Lung (tissue), 11 donors: ENCODE measurements at regions not wholly inside any gene's neighbourhood (a gene's known extent, or its start where the extent isn't known, plus 50 kb on each side); places are given as distances from the start of the nearest gene placed in this dataset.

Experiments used
- ATAC-seq: fragments of 200-7000 bp; cut with Tn5 transposase; one replicate; pipeline ENCODE4 v1.9.1; 2020; ENCODE audit warnings: moderate number of reproducible peaks; ENCODE audit not compliant: insufficient read depth, low FRiP score
- DNase-seq, 3 donors: peaks; one replicate each; pipeline ENCODE4 v3.0.0-alpha.2; 2013 to 2017
- H3K27ac ChIP-seq, 2 donors: one replicate each; pipeline ENCODE4 v1.5.1; 2013; ENCODE audit warnings: mild to moderate bottlenecking in 2 of 2, moderate library complexity in 2 of 2, control low read depth in 1 of 2, inconsistent platforms in 1 of 2, low read depth in 1 of 2, low read length in 1 of 2
- H3K27me3 ChIP-seq, 3 donors: one replicate each; pipeline ENCODE4 v1.5.1; 2013; ENCODE audit warnings: low read length in 2 of 3; ENCODE audit not compliant: control insufficient read depth in 3 of 3, insufficient read depth in 3 of 3
- H3K36me3 ChIP-seq, 4 donors: one replicate each; pipeline ENCODE4 v1.5.1; 2013; ENCODE audit warnings: low read length in 4 of 4, mild to moderate bottlenecking in 1 of 4, moderate library complexity in 1 of 4; ENCODE audit not compliant: control insufficient read depth in 4 of 4, insufficient read depth in 4 of 4
- H3K4me1 ChIP-seq, 5 donors: one replicate each; pipeline ENCODE4 v1.5.1; 2013; ENCODE audit warnings: low read length in 5 of 5, mild to moderate bottlenecking in 2 of 5, moderate library complexity in 1 of 5; ENCODE audit not compliant: control insufficient read depth in 5 of 5, insufficient read depth in 5 of 5
- H3K4me3 ChIP-seq: one replicate; pipeline ENCODE4 v1.5.1; 2013; ENCODE audit warnings: mild to moderate bottlenecking, control low read depth, moderate library complexity
- H3K9ac ChIP-seq, 2 donors: one replicate each; pipeline ENCODE4 v1.5.1; 2013; ENCODE audit warnings: low read length in 2 of 2, control low read depth in 1 of 2; ENCODE audit not compliant: insufficient read depth in 1 of 2
- H3K9me3 ChIP-seq, 4 donors: one replicate each; pipeline ENCODE4 v1.5.1; 2013; ENCODE audit warnings: low read length in 3 of 4, mild to moderate bottlenecking in 1 of 4, moderate library complexity in 1 of 4; ENCODE audit not compliant: control insufficient read depth in 4 of 4, insufficient read depth in 3 of 4
- whole genome bisulfite sequencing, 2 donors: extraction: QIAGEN DNeasy Blood & Tissue Kit; methylation state at CpG; one replicate each; pipeline ENCODE4 v1.1.7; 2013; 5-methylcytosine and 5-hydroxymethylcytosine counted together
- TF ChIP-seq, protein P1 (sequence below): IDR thresholded peaks from 2 replicates; pipeline ENCODE4 v1.5.1; 2012; ENCODE audit warnings: mild to moderate bottlenecking; ENCODE audit errors: control extremely low read depth, extremely low read depth
- donor health status: control.
- donor health status: control.
- donor health status: Bipolar disorder and iron deficiency.
- donor health status: healthy.
- donor health status: DM: yes; HTN: yes; CAD: no.

- Histone ChIP-seq H3K9ac (no peak overlapping the region), H3K9me3 (no peaks in the 10 kb centered on the region), H3K4me1 (peaks cover 0 to 3% (median 2%) of the 10 kb centered on the region in 5 donors), H3K36me3 (no peaks in the 10 kb centered on the region), H3K27ac (no peak overlapping the region), H3K27me3 (no peaks in the 10 kb centered on the region), H3K4me3 (no peak overlapping the region)
- ATAC-seq, result no peak
- DNase-seq, result peak in 2 of 3 donors; percentile 79 to 84
- 76 to 83% methylated on average over 3 of the region's 3 CpGs for WGBS, 2 donors
- TF ChIP-seq, protein P1, sequence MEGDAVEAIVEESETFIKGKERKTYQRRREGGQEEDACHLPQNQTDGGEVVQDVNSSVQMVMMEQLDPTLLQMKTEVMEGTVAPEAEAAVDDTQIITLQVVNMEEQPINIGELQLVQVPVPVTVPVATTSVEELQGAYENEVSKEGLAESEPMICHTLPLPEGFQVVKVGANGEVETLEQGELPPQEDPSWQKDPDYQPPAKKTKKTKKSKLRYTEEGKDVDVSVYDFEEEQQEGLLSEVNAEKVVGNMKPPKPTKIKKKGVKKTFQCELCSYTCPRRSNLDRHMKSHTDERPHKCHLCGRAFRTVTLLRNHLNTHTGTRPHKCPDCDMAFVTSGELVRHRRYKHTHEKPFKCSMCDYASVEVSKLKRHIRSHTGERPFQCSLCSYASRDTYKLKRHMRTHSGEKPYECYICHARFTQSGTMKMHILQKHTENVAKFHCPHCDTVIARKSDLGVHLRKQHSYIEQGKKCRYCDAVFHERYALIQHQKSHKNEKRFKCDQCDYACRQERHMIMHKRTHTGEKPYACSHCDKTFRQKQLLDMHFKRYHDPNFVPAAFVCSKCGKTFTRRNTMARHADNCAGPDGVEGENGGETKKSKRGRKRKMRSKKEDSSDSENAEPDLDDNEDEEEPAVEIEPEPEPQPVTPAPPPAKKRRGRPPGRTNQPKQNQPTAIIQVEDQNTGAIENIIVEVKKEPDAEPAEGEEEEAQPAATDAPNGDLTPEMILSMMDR, result no peak
Observed at GRCh38 chr5:36397901-36398536, 96.3 kb upstream of the RANBP3L start.

- peaks cover 0 to 11% (median 0%) of the 10 kb centered on the region in 5 donors for H3K4me1 ChIP-seq
- 82% methylated on average over 3 of the region's 3 CpGs for WGBS, 2 donors
- H3K9ac ChIP-seq, result no peak overlapping the region
- TF ChIP-seq, protein P1, result no peak
- ATAC-seq (no peak), DNase-seq (no peak)
- no peak overlapping the region for H3K27ac ChIP-seq
- H3K9me3 ChIP-seq, result no peaks in the 10 kb centered on the region
- H3K36me3 ChIP-seq, result no peaks in the 10 kb centered on the region
- no peak overlapping the region for H3K4me3 ChIP-seq
- H3K27me3 ChIP-seq, result no peaks in the 10 kb centered on the region
Observed at GRCh38 chr5:36402512-36402906, 100.8 kb upstream of the RANBP3L start.

- ATAC-seq, result no peak
Observed at GRCh38 chr5:36403632-36404311, 102.1 kb upstream of the RANBP3L start.

More at GRCh38 chr5:36403632-36404311, 102.1 kb upstream of the RANBP3L start:
- H3K9ac ChIP-seq, result no peak overlapping the region
- peaks cover 0 to 11% (median 0%) of the 10 kb centered on the region in 5 donors for H3K4me1 ChIP-seq
- H3K27ac ChIP-seq, result no peak overlapping the region
- H3K27me3 ChIP-seq, result no peaks in the 10 kb centered on the region
- peak; percentile 44 to 74 (median 64) for DNase-seq
- WGBS, 2 donors, result 35 to 51% methylated on average over 5 of the region's 5 CpGs
- H3K9me3 ChIP-seq, result no peaks in the 10 kb centered on the region
- TF ChIP-seq, protein P1, result no peak
- no peak overlapping the region for H3K4me3 ChIP-seq
- H3K36me3 ChIP-seq, result no peaks in the 10 kb centered on the region
